BLaER1 (cell line): ENCODE measurements at regions not wholly inside any gene's neighbourhood (a gene's known extent, or its start where the extent isn't known, plus 50 kb on each side); places are given as distances from the start of the nearest gene placed in this dataset.

Experiments
- H3K27ac ChIP-seq: shearing (Covaris generic); formaldehyde crosslinking; 2 replicates; pipeline ENCODE4 v1.8.1; 2022
- H3K27me3 ChIP-seq: shearing (Covaris generic); formaldehyde crosslinking; 2 replicates; pipeline ENCODE4 v1.8.1; 2022
- H3K36me3 ChIP-seq: shearing (Covaris generic); formaldehyde crosslinking; 2 replicates; pipeline ENCODE4 v1.8.1; 2022
- H3K4me1 ChIP-seq: shearing (Covaris generic); formaldehyde crosslinking; 2 replicates; pipeline ENCODE4 v1.8.1; 2022
- H3K4me2 ChIP-seq: shearing (Covaris generic); formaldehyde crosslinking; 2 replicates; pipeline ENCODE4 v1.8.1; 2022
- H3K4me3 ChIP-seq: shearing (Covaris generic); formaldehyde crosslinking; 2 replicates; pipeline ENCODE4 v1.8.1; 2022
- H3K9ac ChIP-seq: shearing (Covaris generic); formaldehyde crosslinking; 2 replicates; pipeline ENCODE4 v1.8.1; 2022
- H3K9me3 ChIP-seq: shearing (Covaris generic); formaldehyde crosslinking; 2 replicates; pipeline ENCODE4 v1.8.1; 2022
- H4K20me1 ChIP-seq: shearing (Covaris generic); formaldehyde crosslinking; 2 replicates; pipeline ENCODE4 v1.8.1; 2022
- Cebpa-rat ChIP-seq: shearing (Covaris generic); IDR thresholded peaks from 2 replicates; pipeline ENCODE4 v1.8.1; 2022

- peak overlapping the region; percentile 87 for H3K27ac ChIP-seq
Measured at GRCh38 chr20:53872561-53873229, 197.7 kb downstream of the BCAS1 start.

DNA sequence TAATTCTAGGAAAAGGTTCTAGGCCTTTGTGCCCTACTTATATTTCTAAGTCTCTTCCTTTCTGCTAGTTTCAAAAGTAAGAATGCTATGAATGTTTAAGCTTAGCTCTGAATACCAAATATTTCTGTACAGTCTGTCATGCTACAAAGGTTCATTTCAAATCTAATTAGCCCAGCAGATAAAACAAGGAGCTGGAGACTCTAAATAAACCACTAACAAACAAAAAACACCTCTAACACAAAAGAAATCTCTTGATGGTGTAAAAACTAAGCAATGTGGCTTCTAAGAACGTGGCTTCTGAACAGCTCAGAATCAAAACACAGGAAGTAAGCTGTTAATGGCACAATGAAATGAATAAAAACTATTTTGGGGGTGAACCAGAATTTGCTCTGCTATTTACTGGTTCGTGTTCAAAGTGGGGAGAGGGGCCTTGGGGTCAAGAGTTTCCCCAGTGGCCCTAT lies 198.3 kb downstream of the BCAS1 start:
- TF ChIP-seq Cebpa-rat, result no peak
- H3K27ac ChIP-seq, result peak overlapping the region; percentile 87
- no peaks in the 10 kb centered on the region for H3K36me3 ChIP-seq
- H3K4me2 ChIP-seq, result peak overlapping the region; percentile 86
- H3K4me1 ChIP-seq, result peaks cover 59% of the 10 kb centered on the region
- H4K20me1 ChIP-seq, result no peaks in the 10 kb centered on the region
- peak overlapping the region; percentile 40 for H3K4me3 ChIP-seq
- H3K9ac ChIP-seq, result peak overlapping the region; percentile 71
- no peaks in the 10 kb centered on the region for H3K27me3 ChIP-seq
- H3K9me3 ChIP-seq, result no peaks in the 10 kb centered on the region

More at GRCh38 chr20:53872561-53873229, 197.7 kb downstream of the BCAS1 start:
- Histone ChIP-seq H3K27me3 (no peaks in the 10 kb centered on the region), H4K20me1 (no peaks in the 10 kb centered on the region), H3K9me3 (no peaks in the 10 kb centered on the region), H3K4me2 (peak overlapping the region; percentile 86), H3K4me1 (peaks cover 53% of the 10 kb centered on the region), H3K36me3 (no peaks in the 10 kb centered on the region), H3K9ac (peak overlapping the region; percentile 71), H3K4me3 (peak overlapping the region; percentile 40)
- TF ChIP-seq Cebpa-rat, result no peak

DNA sequence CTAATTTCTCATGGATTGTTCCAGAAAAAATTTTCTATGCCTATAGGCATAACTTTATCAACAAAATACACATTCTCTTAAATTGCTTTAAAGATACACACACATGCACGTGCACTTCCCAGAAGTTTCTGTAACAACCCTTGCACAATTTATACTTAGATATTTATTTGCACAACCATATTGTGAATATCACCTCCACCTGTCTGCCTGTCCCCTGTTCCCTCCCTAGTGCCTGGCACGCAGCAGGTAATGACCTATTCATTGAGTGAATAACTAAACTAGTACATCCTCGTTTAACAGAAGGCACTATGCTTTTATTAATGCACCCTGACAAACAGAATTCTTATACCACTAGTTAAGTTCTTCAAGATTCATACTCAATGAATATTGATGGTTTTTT lies 198.9 kb downstream of the BCAS1 start:
- Histone ChIP-seq H3K4me2 (peak overlapping the region; percentile 86), H3K4me1 (peaks cover 65% of the 10 kb centered on the region), H3K36me3 (no peaks in the 10 kb centered on the region), H3K9me3 (no peaks in the 10 kb centered on the region), H3K9ac (peak overlapping the region; percentile 71), H3K4me3 (no peak overlapping the region), H3K27ac (peak overlapping the region; percentile 87), H4K20me1 (no peaks in the 10 kb centered on the region), H3K27me3 (no peaks in the 10 kb centered on the region)
- TF ChIP-seq Cebpa-rat, result no peak

- TF ChIP-seq Cebpa-rat, result no peak
- no peaks in the 10 kb centered on the region for H3K36me3 ChIP-seq
- peaks cover 74% of the 10 kb centered on the region for H3K4me1 ChIP-seq
- no peaks in the 10 kb centered on the region for H3K27me3 ChIP-seq
- H4K20me1 ChIP-seq, result no peaks in the 10 kb centered on the region
- H3K4me2 ChIP-seq, result peak overlapping the region; percentile 86
- H3K9ac ChIP-seq, result peak overlapping the region; percentile 71; the same call in 1 of the 2 replicates
- H3K4me3 ChIP-seq, result no peak overlapping the region
- peak overlapping the region; percentile 87 for H3K27ac ChIP-seq
- no peaks in the 10 kb centered on the region for H3K9me3 ChIP-seq
Measured at GRCh38 chr20:53870426-53871315, 199.7 kb downstream of the BCAS1 start.

- H4K20me1 ChIP-seq, result no peaks in the 10 kb centered on the region
- H3K9me3 ChIP-seq, result no peaks in the 10 kb centered on the region
- no peaks in the 10 kb centered on the region for H3K27me3 ChIP-seq
- peak overlapping the region; percentile 77 for H3K4me2 ChIP-seq
- H3K9ac ChIP-seq, result peak overlapping the region; percentile 48; the same call in 1 of the 2 replicates
- H3K4me3 ChIP-seq, result no peak overlapping the region
- H3K4me1 ChIP-seq, result peaks cover 84% of the 10 kb centered on the region
- no peak for TF ChIP-seq Cebpa-rat
- peak overlapping the region; percentile 76 for H3K27ac ChIP-seq
- no peaks in the 10 kb centered on the region for H3K36me3 ChIP-seq
Measured at GRCh38 chr20:53869466-53870258, 200.7 kb downstream of the BCAS1 start.

- no peak overlapping the region for H3K27ac ChIP-seq
- H3K4me3 ChIP-seq, result no peak overlapping the region
- TF ChIP-seq Cebpa-rat, result no peak
- no peaks in the 10 kb centered on the region for H4K20me1 ChIP-seq
- no peak overlapping the region for H3K9ac ChIP-seq
- no peak overlapping the region for H3K4me2 ChIP-seq
- H3K27me3 ChIP-seq, result no peaks in the 10 kb centered on the region
- no peaks in the 10 kb centered on the region for H3K36me3 ChIP-seq
- no peaks in the 10 kb centered on the region for H3K9me3 ChIP-seq
- peaks cover 76% of the 10 kb centered on the region for H3K4me1 ChIP-seq
Measured at GRCh38 chr20:53867741-53868351, 202.5 kb downstream of the BCAS1 start.

- H3K4me2 ChIP-seq, result peak overlapping the region; percentile 76
- H3K9ac ChIP-seq, result 0 out of 2 replicates have a peak overlapping the region, but pooled peaks have one; percentile 71
- H3K4me3 ChIP-seq, result no peak overlapping the region
- no peaks in the 10 kb centered on the region for H3K9me3 ChIP-seq
- TF ChIP-seq Cebpa-rat, result no peak
- peak overlapping the region; percentile 79 for H3K27ac ChIP-seq
- no peaks in the 10 kb centered on the region for H3K27me3 ChIP-seq
- no peaks in the 10 kb centered on the region for H4K20me1 ChIP-seq
- peaks cover 70% of the 10 kb centered on the region for H3K4me1 ChIP-seq
- H3K36me3 ChIP-seq, result no peaks in the 10 kb centered on the region
Measured at GRCh38 chr20:53866794-53867740, 203.3 kb downstream of the BCAS1 start.
